GM12874 (cell line): ENCODE measurements at regions not wholly inside any gene's neighbourhood (a gene's known extent, or its start where the extent isn't known, plus 50 kb on each side); places are given as distances from the start of the nearest gene placed in this dataset.

Experiments used
- CTCF ChIP-seq: IDR thresholded peaks from 2 replicates; pipeline ENCODE4 v1.5.1; 2011; ENCODE audit warnings: low read depth, mild to moderate bottlenecking, control low read depth, low read length, moderate library complexity; ENCODE audit not compliant: insufficient read depth

GRCh38 chr5:159620853-159621540 lies 290.7 kb upstream of the IL12B start:
- no peak for TF ChIP-seq CTCF

GRCh38 chr5:159628703-159629102 lies 287.6 kb upstream of the ADRA1B start:
- no peak for TF ChIP-seq CTCF

DNA sequence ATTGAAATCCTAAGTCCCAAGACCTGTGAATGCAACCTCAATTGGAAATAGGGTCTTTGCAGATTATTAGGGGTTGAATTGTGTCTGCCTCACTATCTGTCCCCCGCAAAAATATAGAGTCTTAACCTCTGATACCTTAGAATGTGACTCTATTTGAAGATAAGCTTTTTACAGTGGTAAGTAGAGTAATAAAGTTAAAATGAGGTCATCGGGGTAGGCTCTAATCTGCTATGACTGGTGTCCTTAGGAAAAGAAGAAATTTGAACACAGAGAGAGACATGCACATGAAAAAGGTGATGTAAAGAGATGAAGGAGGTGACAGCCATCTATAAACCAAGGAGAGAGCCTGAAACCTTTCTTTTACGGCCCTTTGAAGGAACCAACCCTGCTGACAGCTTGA lies 287.1 kb upstream of the ADRA1B start:
- no peak for TF ChIP-seq CTCF

DNA sequence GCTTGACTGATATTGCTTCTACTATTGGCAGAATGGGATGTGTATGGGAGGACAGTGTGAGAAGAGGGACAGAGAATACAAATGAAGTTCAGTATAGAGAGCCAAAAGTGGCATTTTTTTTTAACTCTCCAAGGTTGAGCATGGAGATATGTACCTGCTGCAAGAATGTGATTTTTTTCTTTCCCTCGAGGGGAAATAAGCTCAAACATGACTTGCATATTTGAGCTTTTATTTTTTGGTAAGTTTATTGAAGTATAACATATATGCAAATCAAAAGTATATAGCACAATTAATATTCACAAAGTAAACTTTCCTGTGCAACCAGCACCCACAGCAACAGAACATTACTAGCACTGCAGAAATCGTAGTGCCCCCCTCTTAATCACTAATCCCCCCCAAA lies 285.7 kb upstream of the ADRA1B start:
- no peak for TF ChIP-seq CTCF

GRCh38 chr5:159631001-159631400 lies 285.3 kb upstream of the ADRA1B start:
- no peak for TF ChIP-seq CTCF

GRCh38 chr5:159632866-159633265 lies 283.4 kb upstream of the ADRA1B start:
- TF ChIP-seq CTCF, result no peak

DNA sequence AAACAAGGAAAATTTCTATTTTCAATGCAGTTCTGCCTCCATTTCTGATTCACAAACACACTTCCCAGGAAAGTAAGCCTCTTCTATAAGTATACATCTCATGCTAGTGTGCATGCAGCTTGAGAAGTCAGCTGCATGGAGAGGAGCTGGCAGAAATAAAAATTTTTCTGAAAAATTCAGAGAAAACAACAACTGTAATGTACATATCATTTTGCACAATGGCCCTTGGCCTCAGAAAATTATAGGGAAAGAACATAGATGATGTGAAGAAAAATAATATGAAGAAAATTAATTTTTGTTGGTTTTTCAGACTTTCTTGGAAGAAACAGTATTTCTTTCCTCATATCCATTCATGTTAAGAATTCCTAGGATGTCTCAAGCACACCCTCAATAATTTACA lies 277.8 kb upstream of the ADRA1B start:
- no peak for TF ChIP-seq CTCF
